ENCODE measurements at regions not wholly inside any gene's neighbourhood (a gene's known extent, or its start where the extent isn't known, plus 50 kb on each side); places are given as distances from the start of the nearest gene placed in this dataset.

GRCh38 chr2:42848265-42848664, 55.9 kb upstream of the HAAO start:
- DNase-seq (ENCODE audit: low read depth in 1 of 2, low spot score in 1 of 2), result no peak

GRCh38 chr2:42847596-42848151, 55.3 kb upstream of the HAAO start:
- DNase-seq (ENCODE audit: low read depth in 1 of 2, low spot score in 1 of 2), result no peak

- no peak for DNase-seq (ENCODE audit: low read depth in 1 of 2, low spot score in 1 of 2)
These were observed 54.7 kb upstream of the HAAO start for GRCh38 chr2:42846932-42847595.

- no peak for DNase-seq (ENCODE audit: low read depth in 1 of 2, low spot score in 1 of 2)
These were observed 53.6 kb upstream of the HAAO start for GRCh38 chr2:42846026-42846425.

- DNase-seq (ENCODE audit: low read depth in 1 of 2, low spot score in 1 of 2), result no peak
These were observed 52.8 kb upstream of the HAAO start for GRCh38 chr2:42844901-42845821.

- DNase-seq (ENCODE audit: low read depth in 1 of 2, low spot score in 1 of 2), result no peak
These were observed 52.0 kb upstream of the HAAO start for GRCh38 chr2:42844366-42844765.

- no peak for DNase-seq (ENCODE audit: low read depth in 1 of 2, low spot score in 1 of 2)
These were observed 51.2 kb upstream of the HAAO start for GRCh38 chr2:42843611-42844010.

- DNase-seq (ENCODE audit: low read depth in 1 of 2, low spot score in 1 of 2), result no peak
These were observed 50.7 kb upstream of the HAAO start for GRCh38 chr2:42843131-42843530.

GRCh38 chr2:42842466-42842865, 50.1 kb upstream of the HAAO start:
- DNase-seq (ENCODE audit: low read depth in 1 of 2, low spot score in 1 of 2), result no peak
